NT2/D1 (cell line): ENCODE measurements at regions not wholly inside any gene's neighbourhood (a gene's known extent, or its start where the extent isn't known, plus 50 kb on each side); places are given as distances from the start of the nearest gene placed in this dataset.
"Not testable (repeated sequence)": the region's sequence is repeated elsewhere in the genome, so short reads cannot be mapped to it uniquely, and the experiment has no call there.

ENCODE experiments used
- DNase-seq: peaks from one replicate; pipeline ENCODE4 v3.0.0-alpha.2; 2011; ENCODE audit warnings: low read depth, low spot score
- H3K27me3 ChIP-seq: 2 replicates; pipeline ENCODE4 v1.6.0; 2011; ENCODE audit warnings: mild to moderate bottlenecking; ENCODE audit not compliant: insufficient read length, insufficient read depth
- H3K36me3 ChIP-seq: 2 replicates; pipeline ENCODE4 v1.6.1; 2011; ENCODE audit warnings: mild to moderate bottlenecking, low read length, mixed read lengths; ENCODE audit not compliant: insufficient read depth, insufficient read length
- H3K4me1 ChIP-seq: 2 replicates; pipeline ENCODE4 v1.5.1; 2011; ENCODE audit not compliant: insufficient read depth, insufficient read length
- H3K4me3 ChIP-seq: 2 replicates; pipeline ENCODE4 v1.5.1; 2011; ENCODE audit warnings: low read depth; ENCODE audit not compliant: insufficient read length
- H3K9ac ChIP-seq: 2 replicates; pipeline ENCODE4 v1.6.0; 2011; ENCODE audit warnings: low read depth; ENCODE audit not compliant: insufficient read length
- H3K9me3 ChIP-seq: 2 replicates; pipeline ENCODE4 v1.5.1; 2011; ENCODE audit warnings: mild to moderate bottlenecking, low read length; ENCODE audit not compliant: insufficient read depth
- SUZ12 ChIP-seq: IDR thresholded peaks from 2 replicates; pipeline ENCODE4 v1.6.1; 2011; ENCODE audit not compliant: insufficient read length, insufficient read depth; ENCODE audit errors: extremely low read depth
- YY1 ChIP-seq: IDR thresholded peaks from 2 replicates; pipeline ENCODE4 v1.6.1; 2011; ENCODE audit not compliant: insufficient read length, insufficient read depth
- ZNF274 ChIP-seq: IDR thresholded peaks from 2 replicates; pipeline ENCODE4 v1.6.1; 2011; ENCODE audit warnings: mild to moderate bottlenecking, low read depth, low read length

DNA sequence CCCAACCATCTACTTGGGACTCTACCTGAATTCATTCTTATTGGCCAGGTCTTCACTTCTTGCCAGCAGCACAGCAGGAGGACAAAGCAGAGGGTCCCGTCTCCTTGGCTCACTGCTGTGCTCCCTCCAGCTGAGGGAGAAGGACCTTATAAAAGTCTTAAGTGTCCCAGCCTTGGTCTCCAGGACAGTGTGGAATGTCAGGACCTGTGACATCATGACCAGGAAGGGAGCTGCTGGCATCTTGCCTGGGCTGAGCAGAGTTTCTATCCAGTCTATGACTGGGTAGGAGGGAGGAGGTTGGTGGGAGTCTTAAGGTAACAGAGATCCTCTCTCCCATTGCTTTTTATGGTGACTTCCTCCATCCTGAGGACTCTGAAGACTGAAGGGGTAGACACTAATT, 56.6 kb upstream of the ANKRD10 start:
- no peak overlapping the region for H3K9ac ChIP-seq
- H3K27me3 ChIP-seq: no peaks in the 10 kb centered on the region
- H3K4me1 ChIP-seq: no peaks in the 10 kb centered on the region
- 0 out of 2 replicates have a peak, but pooled peaks cover 2% of the 10 kb centered on the region for H3K9me3 ChIP-seq
- no peak overlapping the region for H3K4me3 ChIP-seq
- no peaks in the 10 kb centered on the region for H3K36me3 ChIP-seq
- no peak for DNase-seq
- TF ChIP-seq ZNF274 (no peak), YY1 (no peak), SUZ12 (no peak)

DNA sequence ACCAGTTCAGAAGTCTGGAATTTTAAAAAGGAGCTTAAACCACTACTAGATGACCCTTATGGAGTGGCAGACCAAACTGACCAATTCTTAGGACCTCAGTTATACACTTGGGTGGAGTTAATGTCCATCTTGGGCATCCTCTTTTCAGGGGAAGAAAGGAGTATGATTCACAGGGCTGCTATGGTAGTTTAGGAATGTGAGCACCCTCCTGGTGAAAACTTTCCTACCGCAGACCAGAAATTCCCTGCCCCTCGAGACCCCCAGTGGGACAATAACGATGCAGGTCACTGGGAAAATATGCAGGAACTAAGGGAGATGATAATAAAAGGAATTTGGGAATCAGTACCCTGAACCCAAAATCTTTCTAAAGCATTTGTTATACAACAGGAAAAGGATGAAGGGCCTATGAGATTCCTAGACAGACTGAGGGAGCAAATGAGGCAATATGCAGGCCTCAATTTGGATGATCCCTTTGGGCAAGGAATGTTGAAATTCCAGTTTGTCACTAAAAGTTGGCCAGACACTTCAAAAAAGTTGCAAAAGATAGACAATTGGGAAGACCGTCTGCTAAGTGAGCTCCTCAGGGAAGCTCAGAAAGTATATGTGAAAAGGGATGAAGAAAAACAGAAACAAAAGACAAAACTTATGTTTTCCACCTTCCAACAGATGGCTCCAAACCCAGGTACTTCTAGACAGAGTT, 52.4 kb upstream of the ANKRD10 start:
- peaks cover 25% of the 10 kb centered on the region for H3K9me3 ChIP-seq
- H3K4me3 ChIP-seq, DNase-seq, H3K36me3 ChIP-seq, H3K9ac ChIP-seq, H3K4me1 ChIP-seq, H3K27me3 ChIP-seq: not testable (repeated sequence)

DNA sequence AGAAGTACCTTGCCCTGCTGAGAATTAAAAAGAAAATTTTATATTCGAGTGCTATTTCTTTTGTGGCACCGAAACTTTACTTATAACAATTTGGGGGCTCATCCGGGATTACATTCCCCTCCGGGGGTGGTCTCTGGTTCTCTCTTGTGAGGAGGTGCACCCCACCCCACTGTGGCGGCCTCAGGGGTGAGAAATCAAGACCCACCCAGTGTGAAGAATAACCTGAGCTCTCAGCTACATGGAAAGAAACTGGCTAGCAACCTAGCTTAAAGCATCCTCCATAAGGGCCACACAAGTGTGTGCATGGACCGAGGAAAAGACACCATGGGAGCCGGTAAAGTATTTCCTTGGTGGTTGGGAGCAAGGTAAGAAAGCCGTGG, 50.9 kb upstream of the ANKRD10 start:
- H3K9me3 ChIP-seq: peaks cover 38% of the 10 kb centered on the region
- no peaks in the 10 kb centered on the region for H3K27me3 ChIP-seq
- H3K4me3 ChIP-seq: no peak overlapping the region
- no peaks in the 10 kb centered on the region for H3K4me1 ChIP-seq
- TF ChIP-seq SUZ12 (no peak), ZNF274 (no peak), YY1 (no peak)
- no peak for DNase-seq
- no peak overlapping the region for H3K9ac ChIP-seq
- no peaks in the 10 kb centered on the region for H3K36me3 ChIP-seq

DNA sequence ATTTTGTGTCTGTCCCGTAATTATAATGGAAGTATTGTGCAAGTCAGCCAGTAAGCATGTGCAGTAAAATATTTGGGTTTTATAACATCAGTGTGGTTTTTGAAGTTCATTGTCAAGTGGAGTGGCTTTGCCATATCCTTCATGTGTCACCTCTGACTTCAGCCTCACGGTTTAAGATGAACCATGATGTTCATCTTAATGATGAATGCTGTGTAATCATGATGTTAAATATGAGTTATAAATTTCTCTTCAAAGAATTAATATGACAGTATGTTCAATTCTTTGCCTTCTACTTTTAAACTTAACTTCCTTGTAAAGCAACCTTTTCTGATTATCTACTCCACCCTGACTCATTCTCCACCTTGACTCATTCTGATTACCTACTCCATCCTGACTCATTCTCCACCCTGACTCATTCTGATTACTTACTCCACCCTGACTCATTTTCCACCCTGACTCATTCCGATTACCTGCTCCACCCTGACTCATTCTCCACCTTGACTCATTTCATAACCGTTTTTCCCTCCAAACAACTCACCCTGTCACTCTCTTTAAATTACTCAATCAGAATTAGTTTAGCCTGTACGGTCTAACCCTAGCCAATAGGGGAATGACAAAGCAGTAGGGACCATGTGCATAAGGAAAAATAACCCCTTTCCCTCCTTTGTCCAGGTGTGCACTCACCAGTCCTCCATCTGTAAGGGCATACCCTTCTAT, 50.3 kb upstream of the ANKRD10 start:
- Histone ChIP-seq H3K4me1 (no peaks in the 10 kb centered on the region), H3K4me3 (no peak overlapping the region), H3K9ac (no peak overlapping the region), H3K27me3 (no peaks in the 10 kb centered on the region), H3K9me3 (peaks cover 38% of the 10 kb centered on the region), H3K36me3 (no peaks in the 10 kb centered on the region)
- TF ChIP-seq YY1 (no peak), ZNF274 (no peak), SUZ12 (no peak)
- DNase-seq: no peak
